ENCODE measurements at regions not wholly inside any gene's neighbourhood (a gene's known extent, or its start where the extent isn't known, plus 50 kb on each side); places are given as distances from the start of the nearest gene placed in this dataset.

- Histone ChIP-seq H3K36me3 (ENCODE audit: control insufficient read depth, insufficient read depth, low read length) (no peaks in the 10 kb centered on the region), H3K27me3 (ENCODE audit: control insufficient read depth, insufficient read depth, low read length) (no peaks in the 10 kb centered on the region), H3K4me3 (ENCODE audit: low read depth, low read length) (no peak overlapping the region)
- DNase-seq (ENCODE audit: low read depth), result no peak
- TF ChIP-seq CTCF (IDR thresholded peaks at IDR 0.05; ENCODE audit: insufficient read depth, low read length, poor library complexity, severe bottlenecking), result no peak
Observed at GRCh38 chr18:77530732-77531131, 281.1 kb downstream of the GALR1 start.

- no peak overlapping the region for H3K4me3 ChIP-seq (ENCODE audit: low read depth, low read length)
- no peak for DNase-seq (ENCODE audit: low read depth)
- no peak for TF ChIP-seq CTCF (IDR thresholded peaks at IDR 0.05; ENCODE audit: insufficient read depth, low read length, poor library complexity, severe bottlenecking)
- H3K36me3 ChIP-seq (ENCODE audit: control insufficient read depth, insufficient read depth, low read length), result no peaks in the 10 kb centered on the region
- H3K27me3 ChIP-seq (ENCODE audit: control insufficient read depth, insufficient read depth, low read length), result no peaks in the 10 kb centered on the region
Observed at GRCh38 chr18:77539860-77540259, 290.2 kb downstream of the GALR1 start.

GRCh38 chr18:77544792-77545191 is 295.1 kb downstream of the GALR1 start:
- DNase-seq (ENCODE audit: low read depth), result no peak
- no peak for TF ChIP-seq CTCF (IDR thresholded peaks at IDR 0.05; ENCODE audit: insufficient read depth, low read length, poor library complexity, severe bottlenecking)
- no peak overlapping the region for H3K4me3 ChIP-seq (ENCODE audit: low read depth, low read length)

DNA sequence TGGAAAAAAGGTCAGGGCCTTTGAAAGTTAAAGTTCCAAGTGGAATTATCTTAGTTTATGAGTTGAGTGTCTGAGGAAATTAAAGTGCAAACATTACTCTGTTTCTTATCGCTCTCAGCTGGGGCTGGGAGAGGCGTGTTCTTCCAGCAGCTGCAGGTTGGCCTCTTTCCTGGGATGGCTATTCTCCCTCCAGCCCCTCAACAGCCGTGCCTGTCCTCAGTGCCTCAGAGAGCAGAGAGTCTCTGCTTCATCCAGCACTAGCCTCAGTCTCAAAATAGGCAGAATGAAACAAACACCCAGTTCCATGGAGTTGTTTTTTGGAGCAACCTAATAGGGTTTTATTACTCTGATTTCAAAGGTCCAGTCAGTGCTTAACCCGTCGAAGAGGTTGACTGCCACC is 298.1 kb downstream of the GALR1 start:
- no peaks in the 10 kb centered on the region for H3K27me3 ChIP-seq (ENCODE audit: control insufficient read depth, insufficient read depth, low read length)
- no peak for TF ChIP-seq CTCF (IDR thresholded peaks at IDR 0.05; ENCODE audit: insufficient read depth, low read length, poor library complexity, severe bottlenecking)
- no peak for DNase-seq (ENCODE audit: low read depth)
- no peaks in the 10 kb centered on the region for H3K36me3 ChIP-seq (ENCODE audit: control insufficient read depth, insufficient read depth, low read length)
- no peak overlapping the region for H3K4me3 ChIP-seq (ENCODE audit: low read depth, low read length)

More at GRCh38 chr18:77544792-77545191, 295.1 kb downstream of the GALR1 start:
- Histone ChIP-seq H3K27me3 (ENCODE audit: control insufficient read depth, insufficient read depth, low read length) (no peaks in the 10 kb centered on the region), H3K36me3 (ENCODE audit: control insufficient read depth, insufficient read depth, low read length) (no peaks in the 10 kb centered on the region)

DNA sequence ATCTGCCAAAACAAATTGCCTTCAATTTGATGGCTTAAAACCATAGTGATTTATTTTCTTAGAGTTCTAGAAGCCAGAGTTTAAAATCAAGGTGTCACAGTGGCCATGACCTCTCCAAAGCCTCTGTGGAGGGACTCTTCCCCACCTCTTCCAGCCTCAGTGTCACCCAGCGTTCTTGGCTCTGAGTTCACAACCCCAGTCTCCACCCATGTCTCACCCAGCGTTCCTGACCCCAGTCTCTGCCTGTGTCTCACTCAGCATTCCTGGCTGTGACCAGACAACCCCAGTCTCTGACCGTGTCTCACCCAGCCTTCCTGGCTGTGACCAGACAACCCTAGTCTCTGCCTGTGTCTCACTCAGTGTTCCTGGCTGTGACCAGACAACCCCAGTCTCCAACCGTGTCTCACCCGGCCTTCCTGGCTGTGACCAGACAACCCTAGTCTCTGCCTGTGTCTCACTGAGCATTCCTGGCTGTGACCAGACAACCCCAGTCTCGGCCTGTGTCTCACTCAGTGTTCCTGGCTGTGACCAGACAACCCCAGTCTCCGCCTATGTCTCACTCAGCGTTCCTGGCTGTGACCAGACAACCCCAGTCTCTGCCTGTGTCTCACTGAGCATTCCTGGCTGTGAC is 299.3 kb downstream of the GALR1 start:
- H3K36me3 ChIP-seq (ENCODE audit: control insufficient read depth, insufficient read depth, low read length), result no peaks in the 10 kb centered on the region
- DNase-seq (ENCODE audit: low read depth), result no peak
- H3K27me3 ChIP-seq (ENCODE audit: control insufficient read depth, insufficient read depth, low read length), result no peaks in the 10 kb centered on the region
- no peak for TF ChIP-seq CTCF (IDR thresholded peaks at IDR 0.05; ENCODE audit: insufficient read depth, low read length, poor library complexity, severe bottlenecking)
- H3K4me3 ChIP-seq (ENCODE audit: low read depth, low read length), result no peak overlapping the region

GRCh38 chr18:77550625-77551024 is 301.0 kb downstream of the GALR1 start:
- Histone ChIP-seq H3K27me3 (ENCODE audit: control insufficient read depth, insufficient read depth, low read length) (no peaks in the 10 kb centered on the region), H3K4me3 (ENCODE audit: low read depth, low read length) (no peak overlapping the region), H3K36me3 (ENCODE audit: control insufficient read depth, insufficient read depth, low read length) (no peaks in the 10 kb centered on the region)
- DNase-seq (ENCODE audit: low read depth), result no peak
- TF ChIP-seq CTCF (IDR thresholded peaks at IDR 0.05; ENCODE audit: insufficient read depth, low read length, poor library complexity, severe bottlenecking), result no peak
